ENCODE measurements at regions not wholly inside any gene's neighbourhood (a gene's known extent, or its start where the extent isn't known, plus 50 kb on each side); places are given as distances from the start of the nearest gene placed in this dataset.

- Histone ChIP-seq H3K27ac (ENCODE audit: extremely low read length, insufficient read depth, low read length) (no peak overlapping the region), H3K79me2 (ENCODE audit: insufficient read depth, low read length) (no peaks in the 10 kb centered on the region), H3K9me3 (ENCODE audit: low read length) (no peaks in the 10 kb centered on the region), H3K27me3 (ENCODE audit: control insufficient read depth in 1 of 2, insufficient read depth in 2 of 2, low read length in 2 of 2) (no peaks in the 10 kb centered on the region), H3K36me3 (replicated peaks in 1 of 2; ENCODE audit: control insufficient read depth in 1 of 2, insufficient read depth in 2 of 2, low read length in 2 of 2) (no peaks in the 10 kb centered on the region), H3K4me1 (ENCODE audit: insufficient read depth, low read length) (no peaks in the 10 kb centered on the region), H3K4me3 (replicated peaks in 1 of 3; ENCODE audit: insufficient read depth in 1 of 3, low read depth in 2 of 3, low read length in 3 of 3) (no peak overlapping the region), H4K20me1 (ENCODE audit: insufficient read depth, low read length) (no peaks in the 10 kb centered on the region), H3K4me2 (ENCODE audit: low read depth, low read length) (no peak overlapping the region), H2AFZ (ENCODE audit: low read length) (no peak overlapping the region), H3K9ac (ENCODE audit: insufficient read depth, low read depth, low read length) (no peak overlapping the region)
- DNase-seq (ENCODE audit: low spot score) = no peak
- WGBS (ENCODE audit: low lambda C conversion rate) = 9% methylated on average over 1 of the region's 1 CpG
- in situ Hi-C loops (cut with HindIII; ENCODE audit: extremely low pct_ligation_motif_present, low pct_unique_long_range_greater_than_20kb) (no loop called here), intact Hi-C loops (cut with micrococcal nuclease; ENCODE audit: unreplicated experiment) (no loop called here)
- no TSS peak for BruUV-seq (replicated peaks)
- no peak for FAIRE-seq
- TF ChIP-seq MBNL3 (CRISPR knock-in tag; conservative IDR thresholded peaks at IDR 0.05) (no peak), FOXO4 (CRISPR knock-in tag; conservative IDR thresholded peaks at IDR 0.05) (no peak), MAFK (conservative IDR thresholded peaks at IDR 0.05 in 1 of 2, IDR thresholded peaks at IDR 0.05 in 1 of 2; ENCODE audit: low read length in 2 of 2) (no peak), BRF2 (CRISPR knock-in tag; IDR thresholded peaks at IDR 0.05) (no peak), ZMYM2 (CRISPR knock-in tag; IDR thresholded peaks at IDR 0.05) (no peak), SP140L (CRISPR knock-in tag; IDR thresholded peaks at IDR 0.05; ENCODE audit: borderline replicate concordance) (no peak)
- ATAC-seq = no peak
- ChIA-PET POLR2A (no interaction called here), CTCF (ENCODE audit: low intra/inter-chr PET ratio, low total read pairs) (no interaction called here)
These were observed 127.7 kb upstream of the LRRTM4 start for GRCh38 chr2:77649856-77650255.

DNA sequence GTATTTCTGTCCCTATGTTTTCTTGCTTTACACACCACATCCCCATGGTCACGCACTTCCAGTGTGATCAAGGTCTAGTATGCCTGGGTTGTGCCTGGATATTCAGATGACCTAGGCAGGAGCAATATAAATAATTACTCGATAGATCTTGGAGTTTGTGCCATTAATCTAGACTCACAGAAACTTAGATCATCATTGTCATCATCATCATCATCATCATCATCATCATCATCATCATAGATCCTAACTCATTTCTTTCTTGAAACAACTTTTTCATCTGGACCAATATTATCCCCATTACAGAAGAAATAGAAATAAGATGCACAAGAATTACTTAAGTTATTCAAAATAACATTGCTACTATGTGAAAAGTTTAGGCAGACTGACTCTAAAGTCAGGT, 130.3 kb upstream of the LRRTM4 start:
- intact Hi-C loops (cut with micrococcal nuclease; ENCODE audit: unreplicated experiment) = no loop called here
- no peak overlapping the region for H3K9ac ChIP-seq (ENCODE audit: insufficient read depth, low read depth, low read length)
- no peak for DNase-seq (ENCODE audit: low spot score)

More for the DNA sequence above, 130.3 kb upstream of the LRRTM4 start:
- Histone ChIP-seq H3K79me2 (ENCODE audit: insufficient read depth, low read length) (no peaks in the 10 kb centered on the region), H3K27ac (ENCODE audit: extremely low read length, insufficient read depth, low read length) (no peak overlapping the region), H3K4me2 (ENCODE audit: low read depth, low read length) (no peak overlapping the region), H3K4me1 (ENCODE audit: insufficient read depth, low read length) (no peaks in the 10 kb centered on the region), H3K36me3 (replicated peaks in 1 of 2; ENCODE audit: control insufficient read depth in 1 of 2, insufficient read depth in 2 of 2, low read length in 2 of 2) (no peaks in the 10 kb centered on the region), H3K4me3 (replicated peaks in 1 of 3; ENCODE audit: insufficient read depth in 1 of 3, low read depth in 2 of 3, low read length in 3 of 3) (no peak overlapping the region), H3K27me3 (ENCODE audit: control insufficient read depth in 1 of 2, insufficient read depth in 2 of 2, low read length in 2 of 2) (no peaks in the 10 kb centered on the region), H4K20me1 (ENCODE audit: insufficient read depth, low read length) (no peaks in the 10 kb centered on the region), H2AFZ (ENCODE audit: low read length) (no peak overlapping the region), H3K9me3 (ENCODE audit: low read length) (no peaks in the 10 kb centered on the region)
- in situ Hi-C loops (cut with HindIII; ENCODE audit: extremely low pct_ligation_motif_present, low pct_unique_long_range_greater_than_20kb) = no loop called here
- POLR2A ChIA-PET = no interaction called here
- no peak for TF ChIP-seq ZC3H4 (CRISPR knock-in tag; IDR thresholded peaks at IDR 0.05; ENCODE audit: borderline replicate concordance)
- no peak for TF ChIP-seq SP4 (CRISPR knock-in tag; IDR thresholded peaks at IDR 0.05)
- no peak for TF ChIP-seq ZNF234 (CRISPR knock-in tag; conservative IDR thresholded peaks at IDR 0.05)
- no peak for TF ChIP-seq KLF6 (CRISPR knock-in tag; IDR thresholded peaks at IDR 0.05)
- TF ChIP-seq CREB1 (IDR thresholded peaks at IDR 0.05) = peak; percentile 86
- TF ChIP-seq CREB1 (CRISPR knock-in tag; IDR thresholded peaks at IDR 0.05) = no peak
- no peak for TF ChIP-seq ZNF33B (CRISPR knock-in tag; IDR thresholded peaks at IDR 0.05)
- WGBS (ENCODE audit: low lambda C conversion rate) = 25% methylated on average over 2 of the region's 2 CpGs
- CTCF ChIA-PET (ENCODE audit: low intra/inter-chr PET ratio, low total read pairs) = no interaction called here
- no peak for FAIRE-seq
- ATAC-seq = no peak
- BruUV-seq (replicated peaks) = no TSS peak

Data from HepG2 (cell line).